ENCODE measurements at regions not wholly inside any gene's neighbourhood (a gene's known extent, or its start where the extent isn't known, plus 50 kb on each side); places are given as distances from the start of the nearest gene placed in this dataset.
"Not testable (repeated sequence)": the region's sequence is repeated elsewhere in the genome, so short reads cannot be mapped to it uniquely, and the experiment has no call there.

GRCh38 chr14:46108228-46108627 lies 543.4 kb downstream of the RPL10L start (continued):
- TF ChIP-seq ZNF462 (CRISPR knock-in tag; IDR thresholded peaks at IDR 0.05) (no peak), REST (IDR thresholded peaks at IDR 0.05; ENCODE audit: unreplicated experiment) (no peak), NANOG (IDR thresholded peaks at IDR 0.05; ENCODE audit: borderline replicate concordance) (no peak), CREB1 (CRISPR knock-in tag; IDR thresholded peaks at IDR 0.05; ENCODE audit: low read depth) (no peak), JUNB (IDR thresholded peaks at IDR 0.05; ENCODE audit: unreplicated experiment) (no peak)

GRCh38 chr14:46100901-46101300 lies 550.7 kb downstream of the RPL10L start:
- H3K27me3 Mint-ChIP-seq (ENCODE audit: insufficient read depth, low read depth, poor library complexity); H3K9me2 ChIP-seq (ENCODE audit: insufficient read depth); H3K4me2 ChIP-seq; H3K27ac ChIP-seq (ENCODE audit: low read depth); H4K20me1 ChIP-seq (replicated peaks; ENCODE audit: insufficient read depth); H3K4me1 Mint-ChIP-seq; H2AFZ ChIP-seq; H3K27me3 ChIP-seq (ENCODE audit: insufficient read depth); H3K79me2 ChIP-seq (replicated peaks; ENCODE audit: insufficient read depth); ATAC-seq; H3F3A ChIP-seq (replicated peaks; ENCODE audit: low read depth); H3K36me3 ChIP-seq (ENCODE audit: insufficient read depth); H3K4me3 ChIP-seq; H3K4me1 ChIP-seq (ENCODE audit: insufficient read depth); H3K27ac Mint-ChIP-seq; DNase-seq (ENCODE audit: low spot score); H3K4me3 Mint-ChIP-seq: not testable (repeated sequence)
- Mint-ChIP-seq H3K36me3 (ENCODE audit: low read depth) (peaks cover 26% of the 10 kb centered on the region; the same call in 2 of the 3 replicates), H3K9me3 (peaks cover 51% of the 10 kb centered on the region)

Measured in GM23338 (cell line).